ENCODE measurements at regions not wholly inside any gene's neighbourhood (a gene's known extent, or its start where the extent isn't known, plus 50 kb on each side); places are given as distances from the start of the nearest gene placed in this dataset.
"Not testable (repeated sequence)": the region's sequence is repeated elsewhere in the genome, so short reads cannot be mapped to it uniquely, and the experiment has no call there.

DNA sequence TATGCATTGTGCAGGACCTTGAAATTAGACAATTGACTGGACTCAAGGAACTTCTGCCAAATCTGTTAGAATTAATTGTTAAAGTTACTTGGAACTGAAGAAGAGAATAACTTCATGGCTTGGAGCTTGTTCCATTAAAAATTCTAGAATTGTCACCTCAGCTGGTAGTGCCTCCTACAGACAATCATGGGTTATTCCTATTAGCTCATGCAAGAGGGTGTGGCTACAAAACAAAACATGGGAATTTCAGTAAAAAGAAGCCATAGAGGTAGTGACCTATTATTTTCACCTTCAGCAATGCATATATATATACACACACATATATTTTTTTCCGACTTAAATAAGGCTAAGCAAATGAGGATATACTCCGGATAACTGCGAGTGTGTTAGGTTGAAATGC, 181.9 kb upstream of the DTNA start:
- no peak for DNase-seq (ENCODE audit: low read depth, low spot score)

DNA sequence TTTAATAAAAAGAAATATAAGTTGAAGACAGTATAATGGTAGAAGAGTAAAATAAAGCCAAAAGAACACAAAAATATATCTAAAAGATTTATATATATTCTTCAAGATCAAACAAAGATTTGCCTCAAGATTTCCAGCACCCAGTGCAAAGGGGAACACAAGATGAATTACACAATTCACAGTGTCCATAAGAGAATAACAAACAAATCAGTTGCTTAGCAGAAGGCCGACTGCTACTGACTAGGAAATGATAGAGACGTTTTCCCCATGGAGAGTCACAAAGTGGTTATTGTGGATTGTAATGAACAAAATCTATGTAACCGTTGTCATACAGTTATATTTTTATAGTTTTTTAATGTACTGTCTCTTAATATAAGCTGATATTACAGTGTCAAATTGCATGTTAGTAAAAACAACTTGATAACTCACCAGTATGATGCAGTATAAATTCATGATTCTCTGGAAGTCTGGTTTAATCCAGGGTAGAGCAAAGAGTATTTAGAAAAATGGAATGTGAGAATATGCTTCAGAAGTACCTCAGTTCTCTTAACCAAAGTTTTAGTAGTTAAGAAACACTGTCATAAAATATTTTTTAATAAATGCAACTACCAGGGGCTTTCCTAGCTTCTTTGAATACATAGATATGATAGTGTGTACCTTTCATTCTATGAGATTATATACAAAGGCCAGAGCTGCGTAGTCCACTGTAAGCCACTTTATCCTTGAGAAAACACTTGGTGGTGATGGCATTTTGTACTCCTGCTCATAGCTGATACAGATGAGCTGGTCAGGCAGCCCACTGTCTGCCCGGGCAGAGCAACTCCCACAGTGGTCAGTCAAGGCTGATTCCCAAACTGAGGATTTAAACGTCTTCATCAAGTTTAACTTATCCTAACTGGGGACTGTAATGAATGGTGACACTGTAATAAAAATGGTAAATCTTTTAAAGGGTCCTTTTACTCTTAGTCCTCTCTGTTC, 180.5 kb upstream of the DTNA start:
- DNase-seq (ENCODE audit: low read depth, low spot score) = no peak

- no peak for DNase-seq (ENCODE audit: low read depth, low spot score)
Observed at GRCh38 chr18:34531110-34531509, 179.0 kb upstream of the DTNA start.

DNA sequence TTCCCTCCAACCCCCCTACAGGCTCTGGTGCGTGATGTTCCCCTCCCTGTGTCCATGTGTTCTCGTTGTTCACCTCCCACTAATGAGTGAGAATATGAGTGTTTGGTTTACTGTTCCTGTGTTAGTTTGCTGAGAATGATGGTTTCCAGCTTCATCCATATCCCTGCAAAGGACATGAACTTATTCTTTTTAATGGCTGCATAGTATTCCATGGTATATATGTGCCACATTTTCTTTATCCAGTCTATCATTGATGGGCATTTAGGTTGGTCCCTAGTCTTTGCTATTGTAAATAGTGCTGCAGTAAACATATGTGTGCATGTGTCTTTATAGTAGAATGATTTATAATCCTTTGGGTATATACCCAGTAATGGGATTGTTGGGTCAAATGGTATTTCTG, 175.5 kb upstream of the DTNA start:
- not testable (repeated sequence) for DNase-seq (ENCODE audit: low read depth, low spot score)

GRCh38 chr18:34540897-34541296, 169.2 kb upstream of the DTNA start:
- no peak for DNase-seq (ENCODE audit: low read depth, low spot score)

- DNase-seq (ENCODE audit: low read depth, low spot score) = no peak
Observed at GRCh38 chr18:34542625-34543024, 167.5 kb upstream of the DTNA start.

- no peak for DNase-seq (ENCODE audit: low read depth, low spot score)
Observed at GRCh38 chr18:34543356-34543755, 166.7 kb upstream of the DTNA start.

- DNase-seq (ENCODE audit: low read depth, low spot score) = no peak
Observed at GRCh38 chr18:34543945-34544344, 166.2 kb upstream of the DTNA start.

GRCh38 chr18:34544930-34545329, 165.2 kb upstream of the DTNA start:
- no peak for DNase-seq (ENCODE audit: low read depth, low spot score)

DNA sequence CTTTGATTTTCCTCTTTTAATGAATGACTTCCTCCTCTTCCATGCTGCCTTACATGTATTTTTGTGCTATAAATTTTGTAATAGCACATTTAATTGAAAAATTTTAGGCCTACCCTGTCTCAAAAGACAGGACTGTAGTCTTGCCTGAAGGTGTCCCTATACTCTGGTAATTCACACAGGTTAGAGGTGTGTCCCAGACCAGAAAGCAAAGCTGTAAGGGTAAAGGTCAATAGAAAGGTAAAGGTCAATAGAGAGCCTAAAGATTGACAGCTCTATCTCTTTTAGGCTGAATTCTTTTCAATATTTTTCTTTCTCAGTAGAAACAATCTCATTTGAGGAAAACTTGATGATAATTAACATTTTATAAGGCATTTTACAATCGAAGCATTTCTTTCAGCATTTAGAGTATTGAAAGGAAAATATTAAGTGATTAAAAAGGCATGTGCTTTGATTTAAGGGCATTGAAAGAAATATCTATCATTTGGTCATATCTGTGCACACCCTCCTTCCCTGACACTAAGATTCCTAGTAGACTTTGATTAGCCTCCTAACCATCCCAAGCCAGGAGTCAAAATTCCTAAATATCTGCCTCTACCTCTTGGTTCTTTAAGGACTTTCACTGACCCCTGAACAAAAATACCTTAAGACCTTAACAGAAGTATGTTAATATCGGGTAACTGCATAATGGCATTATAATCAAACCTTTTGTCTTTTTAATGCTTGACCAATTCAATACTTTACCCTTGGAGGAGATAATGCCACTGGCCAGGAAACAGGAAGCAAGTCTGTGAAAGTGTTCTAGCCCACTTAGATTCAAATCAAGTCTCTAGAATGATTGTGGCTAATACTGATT, 161.8 kb upstream of the DTNA start:
- peak; percentile 35 for DNase-seq (ENCODE audit: low read depth, low spot score)

DNA sequence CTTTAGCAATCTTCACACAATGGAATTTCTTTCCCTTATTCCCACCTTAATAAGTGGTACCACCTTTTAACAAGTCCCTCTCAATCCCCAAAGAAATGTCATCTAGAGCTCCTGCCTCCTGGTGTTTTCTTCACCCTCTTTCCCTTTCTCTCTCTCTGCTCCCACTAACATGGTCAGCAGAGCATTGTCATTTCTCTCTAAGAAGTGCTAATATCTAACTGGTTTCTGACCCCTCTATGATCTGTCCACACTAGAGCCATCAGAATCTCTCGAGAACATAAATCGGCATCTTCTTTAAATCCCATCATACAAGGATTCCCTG, 161.2 kb upstream of the DTNA start:
- DNase-seq (ENCODE audit: low read depth, low spot score) = no peak

DNA sequence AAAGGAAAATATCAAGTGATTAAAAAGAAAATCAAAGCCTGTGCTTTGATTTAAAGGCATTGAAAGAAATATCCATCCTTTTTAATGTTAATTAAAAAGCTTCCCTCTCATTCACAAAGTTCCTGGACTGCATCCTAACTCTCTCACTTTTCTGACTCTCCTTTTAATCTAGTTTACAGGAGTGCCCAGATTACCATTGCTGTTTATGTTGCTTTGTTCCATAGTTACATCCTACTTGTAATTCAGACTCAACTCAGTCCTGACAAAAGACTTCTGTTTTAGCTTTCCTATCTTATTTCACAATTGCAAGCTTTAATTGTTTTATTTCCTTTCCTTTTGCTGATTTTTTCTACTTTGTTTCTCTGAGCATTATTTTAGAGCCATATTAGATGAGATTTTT, 160.7 kb upstream of the DTNA start:
- DNase-seq (ENCODE audit: low read depth, low spot score) = no peak

DNA sequence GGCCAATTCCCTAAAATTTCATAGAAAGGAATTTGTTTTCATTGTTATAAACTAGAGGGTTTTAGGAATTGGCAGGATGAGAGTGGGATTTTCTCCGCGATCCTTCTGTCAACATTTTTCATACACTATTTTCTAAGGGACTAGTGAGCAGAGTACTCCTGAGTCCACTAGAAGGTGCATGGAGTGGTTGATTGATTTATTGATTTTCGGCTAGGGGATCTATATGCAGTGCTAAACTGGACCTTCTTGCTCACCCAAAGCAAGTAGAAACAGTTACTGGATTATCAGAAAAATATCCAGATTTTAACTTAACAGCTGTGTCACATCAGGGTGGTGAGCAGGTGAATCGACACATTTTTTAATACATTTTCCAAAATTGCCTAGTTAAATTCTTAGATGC, 159.9 kb upstream of the DTNA start:
- no peak for DNase-seq (ENCODE audit: low read depth, low spot score)

DNA sequence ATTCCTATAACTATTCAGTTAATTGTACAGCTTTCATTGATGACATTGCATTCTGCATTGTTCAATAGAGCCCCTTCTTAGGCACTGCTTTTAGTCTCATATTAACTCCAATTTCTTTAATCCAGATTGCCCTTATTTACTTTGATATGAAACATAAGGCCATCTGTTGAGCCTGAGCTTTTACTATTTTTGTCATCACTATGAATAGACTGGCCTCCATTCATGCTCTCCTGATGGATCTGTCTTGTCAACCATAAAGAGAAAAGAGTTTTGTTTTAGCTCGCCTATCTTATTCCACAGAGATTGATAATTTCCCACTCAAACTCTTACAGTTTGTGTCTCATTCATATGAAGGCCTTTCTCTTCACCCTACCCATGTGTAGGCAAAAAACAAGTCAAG, 159.2 kb upstream of the DTNA start:
- no peak for DNase-seq (ENCODE audit: low read depth, low spot score)

DNA sequence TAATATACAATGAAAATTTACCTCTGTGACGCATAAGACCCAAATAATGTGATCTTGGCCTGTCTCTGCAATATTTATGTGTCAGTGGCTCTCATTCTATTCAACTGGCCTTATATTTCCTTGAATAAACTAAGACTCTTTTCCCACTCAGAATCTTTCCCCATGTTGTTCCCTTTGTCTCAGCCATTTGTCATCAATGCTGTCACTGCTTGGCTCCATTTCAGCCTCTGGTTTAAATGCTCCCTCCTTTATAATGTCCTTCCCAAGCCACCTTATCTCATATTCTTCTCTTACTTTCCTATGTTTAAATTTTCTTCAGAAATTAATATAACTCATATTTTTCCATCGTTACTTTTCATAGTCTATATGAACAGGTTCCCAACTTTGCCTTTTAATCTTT, 158.3 kb upstream of the DTNA start:
- no peak for DNase-seq (ENCODE audit: low read depth, low spot score)

DNA sequence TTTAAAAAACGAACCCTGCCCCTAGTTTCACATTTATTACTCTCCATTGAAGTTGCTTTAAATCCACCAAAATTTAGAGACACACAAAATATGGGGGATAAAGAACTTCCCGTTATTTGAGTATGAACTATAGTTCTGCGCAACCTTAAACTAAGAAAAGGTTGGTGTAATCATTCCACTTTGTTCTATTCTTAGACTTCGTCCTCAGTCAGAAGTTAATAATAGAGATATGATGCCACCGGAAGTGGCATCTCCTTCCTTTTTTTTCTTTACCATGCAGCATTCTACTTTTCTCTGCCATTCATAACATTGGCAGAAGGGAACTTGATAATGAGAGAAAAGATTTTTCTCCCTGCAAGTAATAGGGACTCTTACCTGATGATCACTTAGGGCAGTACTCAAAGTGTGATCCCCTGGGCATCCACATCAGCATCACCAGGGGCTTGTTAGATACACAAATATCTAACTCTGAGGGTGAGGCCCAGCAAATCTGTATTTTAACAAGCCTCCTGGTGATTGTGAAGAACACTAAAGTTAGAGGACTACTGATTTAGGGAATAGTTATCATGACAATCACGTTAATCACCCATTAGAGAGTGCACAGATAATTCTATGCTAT, 147.7 kb upstream of the DTNA start:
- no peak for DNase-seq (ENCODE audit: low read depth, low spot score)

DNA sequence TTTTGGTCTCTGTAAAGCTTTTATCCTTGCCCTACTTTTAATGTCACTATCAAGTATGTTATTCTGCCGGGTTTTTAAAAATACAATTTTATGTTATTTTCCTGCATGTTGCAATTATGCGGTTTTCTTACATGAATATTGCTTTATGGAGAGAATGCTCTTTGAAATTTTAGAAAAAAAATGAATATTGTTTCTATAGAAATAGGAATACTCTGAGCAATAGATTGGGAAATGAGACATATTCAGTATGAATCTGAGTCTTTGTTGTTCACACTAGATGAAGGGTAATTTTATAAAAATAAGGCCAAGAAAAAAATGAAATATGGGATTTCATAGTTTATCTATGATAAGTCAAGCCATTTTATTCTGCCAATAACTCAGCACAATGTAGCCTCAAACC, 142.2 kb upstream of the DTNA start:
- DNase-seq (ENCODE audit: low read depth, low spot score) = no peak

DNA sequence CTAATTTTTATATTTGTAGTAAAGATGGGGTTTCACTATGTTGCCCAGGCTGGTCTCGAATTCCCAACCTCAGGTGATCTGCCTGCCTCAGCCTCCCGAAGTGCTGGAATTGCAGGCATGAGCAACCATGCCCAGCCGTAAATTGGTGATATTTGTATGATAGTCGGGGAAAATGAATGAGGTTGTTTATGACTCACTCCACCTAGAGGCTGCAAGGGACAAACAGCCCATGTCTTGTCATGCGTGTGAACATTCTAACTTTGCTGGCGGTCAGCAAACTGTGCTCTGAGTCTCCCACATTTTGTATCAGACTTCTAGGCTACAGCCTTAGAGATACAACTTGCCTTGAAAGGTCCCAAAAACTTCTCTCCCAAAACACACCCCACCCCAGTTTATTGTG, 133.5 kb upstream of the DTNA start:
- DNase-seq (ENCODE audit: low read depth, low spot score) = no peak

DNA sequence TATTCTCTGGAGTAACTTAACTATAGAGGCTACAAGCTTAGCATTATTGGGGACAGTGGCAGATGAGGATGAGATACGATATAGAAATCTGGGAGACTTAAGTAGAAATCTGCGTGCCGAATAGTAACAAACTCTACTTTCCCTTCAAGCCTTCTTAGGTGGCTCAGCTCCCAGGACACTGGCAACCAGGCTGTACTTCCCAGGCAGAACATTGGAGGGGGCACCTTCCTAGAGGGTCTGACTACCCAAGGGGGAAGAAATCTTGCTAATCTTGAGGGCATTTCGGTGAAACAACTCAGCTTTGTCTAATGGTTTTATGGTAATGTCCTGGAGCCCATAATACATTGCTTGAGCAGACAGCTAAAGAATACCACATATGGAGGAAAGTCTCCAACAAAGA, 126.2 kb upstream of the DTNA start:
- no peak for DNase-seq (ENCODE audit: low read depth, low spot score)

GRCh38 chr18:34590503-34590902, 119.6 kb upstream of the DTNA start:
- DNase-seq (ENCODE audit: low read depth, low spot score) = no peak

- no peak for DNase-seq (ENCODE audit: low read depth, low spot score)
Observed at GRCh38 chr18:34591920-34592444, 118.1 kb upstream of the DTNA start.

- no peak for DNase-seq (ENCODE audit: low read depth, low spot score)
Observed at GRCh38 chr18:34592481-34592880, 117.6 kb upstream of the DTNA start.
